GM21825 (cell line): ENCODE measurements at regions not wholly inside any gene's neighbourhood (a gene's known extent, or its start where the extent isn't known, plus 50 kb on each side); places are given as distances from the start of the nearest gene placed in this dataset.
"Not testable (repeated sequence)": the region's sequence is repeated elsewhere in the genome, so short reads cannot be mapped to it uniquely, and the experiment has no call there.

Experiments used
- ATAC-seq: cut with Tn5 transposase; IDR thresholded peaks from one replicate; pipeline ENCODE4 v1.9.1; 2021; ENCODE audit warnings: mild to moderate bottlenecking, moderate library complexity; ENCODE audit not compliant: unreplicated experiment

- no peak for ATAC-seq
These were observed 1714.4 kb upstream of the SEL1L start for GRCh38 chr14:83247924-83248639.

- ATAC-seq = no peak
These were observed 1717.7 kb upstream of the SEL1L start for GRCh38 chr14:83251402-83251801.

- no peak for ATAC-seq
These were observed 1720.2 kb upstream of the SEL1L start for GRCh38 chr14:83253870-83254269.

- ATAC-seq = no peak
These were observed 1721.5 kb upstream of the SEL1L start for GRCh38 chr14:83255015-83255726.

- ATAC-seq = no peak
These were observed 1722.1 kb upstream of the SEL1L start for GRCh38 chr14:83255727-83256090.

GRCh38 chr14:83257466-83258439 lies 1724.1 kb upstream of the SEL1L start:
- no peak for ATAC-seq

GRCh38 chr14:83260751-83261150 lies 1727.1 kb upstream of the SEL1L start:
- ATAC-seq = no peak

- ATAC-seq = no peak
These were observed 1735.9 kb upstream of the SEL1L start for GRCh38 chr14:83269583-83269982.

- no peak for ATAC-seq
These were observed 1738.0 kb upstream of the SEL1L start for GRCh38 chr14:83271663-83272062.

GRCh38 chr14:83280719-83281118 lies 1747.1 kb upstream of the SEL1L start:
- no peak for ATAC-seq

GRCh38 chr14:83282706-83283105 lies 1749.1 kb upstream of the SEL1L start:
- no peak for ATAC-seq

- ATAC-seq = no peak
These were observed 1753.6 kb upstream of the SEL1L start for GRCh38 chr14:83287300-83287699.

GRCh38 chr14:83289390-83289789 lies 1755.7 kb upstream of the SEL1L start:
- no peak for ATAC-seq

GRCh38 chr14:83289896-83290295 lies 1756.2 kb upstream of the SEL1L start:
- ATAC-seq = no peak

GRCh38 chr14:83290447-83290846 lies 1756.8 kb upstream of the SEL1L start:
- no peak for ATAC-seq

- no peak for ATAC-seq
These were observed 1758.1 kb upstream of the SEL1L start for GRCh38 chr14:83291714-83292113.

- ATAC-seq = no peak
These were observed 1761.3 kb upstream of the SEL1L start for GRCh38 chr14:83294941-83295340.

GRCh38 chr14:83297361-83297760 lies 1763.7 kb upstream of the SEL1L start:
- no peak for ATAC-seq

- not testable (repeated sequence) for ATAC-seq
These were observed 1764.4 kb upstream of the SEL1L start for GRCh38 chr14:83298016-83298415.

GRCh38 chr14:83300476-83301064 lies 1766.9 kb upstream of the SEL1L start:
- no peak for ATAC-seq

- no peak for ATAC-seq
These were observed 1768.1 kb upstream of the SEL1L start for GRCh38 chr14:83301791-83302190.
